K562 (cell line): ENCODE measurements at regions not wholly inside any gene's neighbourhood (a gene's known extent, or its start where the extent isn't known, plus 50 kb on each side); places are given as distances from the start of the nearest gene placed in this dataset.

Experiments used
- ATAC-seq: fragments of 200-7000 bp; cut with Tn5 transposase; 3 replicates; pipeline ENCODE4 v1.9.1; 2020; ENCODE audit warnings: moderate library complexity
- BruUV-seq: library from RNA; stranded (reverse); fragments of 400-500 nt; replicated peaks from 2 replicates; lab custom pipeline; 2021; lab: Mats Ljungman, UMichigan
- CTCF ChIA-PET: fragments of 300-600 bp; formaldehyde crosslinking; extraction: SDS; loops from one replicate; lab custom pipeline; 2021; ENCODE audit warnings: low intra/inter-chr PET ratio; lab: Yijun Ruan, JAX
- POLR2A ChIA-PET: fragments of 300-600, 350-650 bp; sonication (Branson Sonifier 250); formaldehyde crosslinking; extraction: SDS; loops from one replicate; lab custom pipeline; 2021; ENCODE audit warnings: antibody characterized with exemption, inconsistent platforms; lab: Yijun Ruan, JAX
- DNase-seq, 4 experiments: peaks; one replicate each; pipeline versions ENCODE4 v3.0.0 to v3.0.0-alpha.2; 2011 to 2018; ENCODE audit warnings: low spot score in 3 of 4, mixed read lengths in 3 of 4; ENCODE audit errors: extremely low read depth in 1 of 4
- FAIRE-seq: peaks from 2 replicates; lab custom pipeline; 2011; peaks lifted over from hg19 to GRCh38; lab: Jason Lieb, UNC
- H2AFZ ChIP-seq: 2 replicates; pipeline ENCODE4 v1.6.0; 2011; ENCODE audit warnings: low read depth, low read length, control low read depth, inconsistent platforms
- H3K27ac ChIP-seq: fragments of 200-600 bp; 3 replicates; pipeline ENCODE4 v1.8.0; 2011; ENCODE audit warnings: low read depth, mild to moderate bottlenecking, control low read depth, inconsistent platforms, low read length, moderate library complexity, mixed read lengths; ENCODE audit errors: extremely low read depth
- H3K27me3 ChIP-seq, 2 experiments: fragments of 300-600 bp in 1 of 2; 2 replicates in 1 of 2; 3 replicates in 1 of 2; pipeline versions ENCODE4 v1.6.0 to v1.8.0; 2011; ENCODE audit warnings: inconsistent platforms in 2 of 2, low read length in 2 of 2, mild to moderate bottlenecking in 1 of 2, mixed read lengths in 1 of 2, moderate library complexity in 1 of 2; ENCODE audit not compliant: control insufficient read depth in 2 of 2, insufficient read depth in 2 of 2
- H3K36me3 ChIP-seq: fragments of 300-600 bp; 3 replicates; pipeline ENCODE4 v1.8.0; 2011; ENCODE audit warnings: mild to moderate bottlenecking, low read length, inconsistent platforms; ENCODE audit not compliant: control insufficient read depth, insufficient read depth
- H3K4me1 ChIP-seq, 2 experiments: fragments of 200-600 bp in 1 of 2; replicated peaks in 1 of 2; 2 replicates in 1 of 2; 3 replicates in 1 of 2; pipeline versions ENCODE4 v1.5.1 to v1.8.0; 2011; ENCODE audit warnings: inconsistent platforms in 2 of 2, low read length in 2 of 2, mild to moderate bottlenecking in 1 of 2, mixed read lengths in 1 of 2, moderate library complexity in 1 of 2; ENCODE audit not compliant: control insufficient read depth in 2 of 2, insufficient read depth in 2 of 2
- H3K4me2 ChIP-seq: 2 replicates; pipeline ENCODE4 v1.6.1; 2011; ENCODE audit warnings: low read length, control low read depth, inconsistent platforms, mixed read lengths; ENCODE audit not compliant: insufficient read depth
- H3K4me3 ChIP-seq: fragments of 200-600 bp; sonication (generic), shearing (Covaris generic); 2 replicates; pipeline ENCODE4 v1.5.1; 2016; ENCODE audit warnings: control low read depth, inconsistent platforms
- H3K79me2 ChIP-seq: fragments of 200-600 bp; 3 replicates; pipeline ENCODE4 v1.8.0; 2011; ENCODE audit warnings: low read length, inconsistent platforms; ENCODE audit not compliant: control insufficient read depth, insufficient read depth
- H3K9ac ChIP-seq, 2 experiments: 2 replicates each; pipeline versions ENCODE4 v1.6.0 to v1.6.1; 2011; ENCODE audit warnings: low read depth in 2 of 2, low read length in 2 of 2, control low read depth in 1 of 2, inconsistent platforms in 1 of 2, mild to moderate bottlenecking in 1 of 2, mixed read lengths in 1 of 2; ENCODE audit not compliant: insufficient read depth in 1 of 2
- H3K9me1 ChIP-seq: one replicate; pipeline ENCODE4 v1.6.0; 2011; ENCODE audit warnings: inconsistent platforms, mild to moderate bottlenecking, low read length, moderate library complexity; ENCODE audit not compliant: control insufficient read depth, insufficient read depth
- H3K9me3 ChIP-seq: replicated peaks from 2 replicates; pipeline ENCODE4 v1.5.1; 2011; ENCODE audit warnings: low read depth, low read length, inconsistent platforms; ENCODE audit not compliant: control insufficient read depth, insufficient read depth
- H4K20me1 ChIP-seq: replicated peaks from 2 replicates; pipeline ENCODE4 v1.6.1; 2011; ENCODE audit warnings: low read length, inconsistent platforms, mixed read lengths; ENCODE audit not compliant: control insufficient read depth, insufficient read depth
- CREB3 ChIP-seq: fragments of 450-650 bp; conservative IDR thresholded peaks from 2 replicates; pipeline ENCODE4 v1.6.1; 2016; ENCODE audit warnings: missing genetic modification characterization, low read depth, mild to moderate bottlenecking, missing compliant biosample characterization, moderate library complexity
- DPF2 ChIP-seq: fragments of 450-650 bp; IDR thresholded peaks from 2 replicates; pipeline ENCODE4 v1.6.1; 2016
- FIP1L1 ChIP-seq: fragments of 200-400 bp; formaldehyde crosslinking; IDR thresholded peaks from 2 replicates; pipeline ENCODE4 v1.6.1; 2018; ENCODE audit warnings: mild to moderate bottlenecking, low read depth, low read length; ENCODE audit not compliant: poor library complexity, severe bottlenecking
- GTF2F1 ChIP-seq: IDR thresholded peaks from 2 replicates; pipeline ENCODE4 v1.6.1; 2011; ENCODE audit warnings: low read depth, low read length, improper control_type of control experiment
- HES1 ChIP-seq: fragments of 450-650 bp; IDR thresholded peaks from 2 replicates; pipeline ENCODE4 v1.6.1; 2016; ENCODE audit warnings: low read depth, mild to moderate bottlenecking, moderate library complexity
- IRF2 ChIP-seq: sonication (generic); formaldehyde crosslinking; IDR thresholded peaks from 2 replicates; pipeline ENCODE4 v1.8.1; 2022; ENCODE audit warnings: mild to moderate bottlenecking, missing genetic modification reagents
- MED1 ChIP-seq: sonication (generic); formaldehyde crosslinking; IDR thresholded peaks from 2 replicates; pipeline ENCODE4 v1.8.1; 2023; ENCODE audit warnings: missing genetic modification reagents, borderline replicate concordance
- MXI1 ChIP-seq: IDR thresholded peaks from 2 replicates; pipeline ENCODE4 v1.6.1; 2011; ENCODE audit warnings: low read depth, mild to moderate bottlenecking, improper control_type of control experiment, low read length
- OTX1 ChIP-seq: fragments of 450-650 bp; formaldehyde crosslinking; IDR thresholded peaks from 2 replicates; pipeline ENCODE4 v1.4.0; 2022; ENCODE audit warnings: mild to moderate bottlenecking
- STAT5B ChIP-seq: fragments of 250-450 bp; sonication (Bioruptor Pico); IDR thresholded peaks from 2 replicates; pipeline ENCODE4 v1.8.0; 2021; ENCODE audit warnings: mild to moderate bottlenecking, inconsistent platforms
- STAT6 ChIP-seq: sonication (generic); formaldehyde crosslinking; IDR thresholded peaks from 2 replicates; pipeline ENCODE4 v1.8.1; 2023; ENCODE audit warnings: mild to moderate bottlenecking, missing genetic modification reagents
- U2AF1 ChIP-seq: fragments of 200-400 bp; formaldehyde crosslinking; optimal IDR thresholded peaks from 2 replicates; pipeline ENCODE3; 2017; ENCODE audit warnings: mild to moderate bottlenecking, low read depth, low read length, moderate library complexity
- ZBED1 ChIP-seq: IDR thresholded peaks from 2 replicates; pipeline ENCODE4 v1.6.1; 2014
- ZFP1 ChIP-seq: fragments of 450-650 bp; formaldehyde crosslinking; IDR thresholded peaks from 2 replicates; pipeline ENCODE4 v1.4.0; 2020; ENCODE audit warnings: mild to moderate bottlenecking, mixed read lengths
- ZNF146 ChIP-seq: IDR thresholded peaks from one replicate; pipeline ENCODE4 v1.6.1; 2018; ENCODE audit warnings: missing compliant biosample characterization; ENCODE audit not compliant: unreplicated experiment
- ZNF436 ChIP-seq: fragments of 250-450, 450-650 bp; sonication (Bioruptor Pico); formaldehyde crosslinking; IDR thresholded peaks from 2 replicates; pipeline ENCODE4 v1.7.0; 2020; ENCODE audit warnings: mild to moderate bottlenecking
- WGBS: fragments of 100-300 bp; shearing (Covaris generic); methylation state at CpG from one replicate; pipeline ENCODE4 v1.1.6; 2016; ENCODE audit warnings: low coverage, mixed read lengths; ENCODE audit not compliant: insufficient coverage; ENCODE audit errors: missing lambda C conversion rate; 5-methylcytosine and 5-hydroxymethylcytosine counted together
- in situ Hi-C: fragments of 300-500 bp; cut with MboI; formaldehyde crosslinking; loops from 4 replicates; pipeline ENCODE4 v1.15.0; 2018; ENCODE audit warnings: inconsistent platforms, mixed read lengths
- intact Hi-C: fragments of 100-400 bp; cut with micrococcal nuclease; formaldehyde crosslinking; loops from 2 replicates; pipeline ENCODE4 v1.14.2; 2022

- H3K4me2 ChIP-seq: no peak overlapping the region
- DNase-seq (no peak), ATAC-seq (no peak), FAIRE-seq (no peak)
- no peak overlapping the region for H2AFZ ChIP-seq
- H4K20me1 ChIP-seq: no peaks in the 10 kb centered on the region
- no peaks in the 10 kb centered on the region for H3K79me2 ChIP-seq
- no peaks in the 10 kb centered on the region for H3K4me1 ChIP-seq
- H3K9me1 ChIP-seq: no peaks in the 10 kb centered on the region
- 0% methylated on average over 2 of the region's 2 CpGs for WGBS
- ChIA-PET CTCF (no interaction called here), POLR2A (no interaction called here)
- peaks cover 0 to 2% of the 10 kb centered on the region in 2 experiments; a peak in 1 of 5 replicates for H3K27me3 ChIP-seq
- intact Hi-C loops (no loop called here), in situ Hi-C loops (no loop called here)
- no peaks in the 10 kb centered on the region for H3K36me3 ChIP-seq
- BruUV-seq: no TSS peak
- H3K4me3 ChIP-seq: no peak overlapping the region
- H3K9ac ChIP-seq: no peak overlapping the region
- H3K27ac ChIP-seq: no peak overlapping the region
- no peaks in the 10 kb centered on the region for H3K9me3 ChIP-seq
- TF ChIP-seq U2AF1: no peak
- no peak for TF ChIP-seq MED1
- TF ChIP-seq STAT5B (CRISPR knock-in tag): no peak
- no peak for TF ChIP-seq CREB3 (tag)
- TF ChIP-seq MXI1: no peak
- TF ChIP-seq HES1: no peak
- TF ChIP-seq ZBED1: no peak
- no peak for TF ChIP-seq FIP1L1
- no peak for TF ChIP-seq IRF2 (CRISPR knock-in tag)
- TF ChIP-seq GTF2F1: no peak
- TF ChIP-seq STAT6: no peak
- no peak for TF ChIP-seq DPF2
- no peak for TF ChIP-seq ZNF436 (CRISPR knock-in tag)
- no peak for TF ChIP-seq ZFP1 (CRISPR knock-in tag)
- no peak for TF ChIP-seq ZNF146
- no peak for TF ChIP-seq OTX1 (CRISPR knock-in tag)
These were observed 266.2 kb downstream of the C12orf75 start for GRCh38 chr12:105596731-105597130.
